HT1080 (cell line): ENCODE measurements at regions not wholly inside any gene's neighbourhood (a gene's known extent, or its start where the extent isn't known, plus 50 kb on each side); places are given as distances from the start of the nearest gene placed in this dataset.

ENCODE experiments used
- DNase-seq: peaks from one replicate; pipeline ENCODE4 v3.0.0-alpha.2; 2015; ENCODE audit warnings: low read depth

GRCh38 chr16:52597073-52597771, 50.3 kb upstream of the TOX3 start:
- no peak for DNase-seq
